Stimulated activated CD4-positive, alpha-beta T cell treated with anti-CD3 and anti-CD28 coated beads, Interleukin-1b, Interleukin-23, amount 100 ng/mL, for 48 hours (primary cell): ENCODE measurements at regions not wholly inside any gene's neighbourhood (a gene's known extent, or its start where the extent isn't known, plus 50 kb on each side); places are given as distances from the start of the nearest gene placed in this dataset.
A peak's percentile ranks its signal among the peaks of the same experiment; 100 is the strongest.
"Not testable (repeated sequence)": the region's sequence is repeated elsewhere in the genome, so short reads cannot be mapped to it uniquely, and the experiment has no call there.

Experiments
- DNase-seq: peaks from one replicate; pipeline ENCODE4 v3.0.0-alpha.2; 2020

DNA sequence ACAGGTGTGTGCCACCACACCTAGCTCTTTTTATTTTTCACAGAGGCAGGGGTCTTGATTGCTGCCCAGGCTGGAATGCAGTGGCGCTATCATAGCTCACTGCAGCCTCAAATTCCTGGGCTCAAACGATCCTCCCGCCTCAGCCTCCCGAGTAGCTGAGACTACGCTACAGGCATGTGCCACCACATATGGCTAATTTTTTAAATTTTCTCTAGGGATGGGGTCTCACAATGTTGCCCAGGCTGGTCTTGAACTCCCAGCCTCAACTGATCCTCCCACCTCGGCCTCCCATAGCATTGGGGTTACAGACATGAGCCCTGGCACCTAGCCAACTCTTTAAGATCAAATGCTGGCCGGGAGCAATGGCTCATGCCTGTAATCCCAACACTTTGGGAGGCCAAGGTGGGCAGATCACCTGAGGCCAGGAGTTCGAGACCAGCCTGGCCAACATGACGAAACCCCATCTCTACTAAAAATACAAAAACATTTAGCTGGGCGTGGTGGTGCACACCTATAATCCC is 50.6 kb upstream of the MYL10 start:
- not testable (repeated sequence) for DNase-seq

DNA sequence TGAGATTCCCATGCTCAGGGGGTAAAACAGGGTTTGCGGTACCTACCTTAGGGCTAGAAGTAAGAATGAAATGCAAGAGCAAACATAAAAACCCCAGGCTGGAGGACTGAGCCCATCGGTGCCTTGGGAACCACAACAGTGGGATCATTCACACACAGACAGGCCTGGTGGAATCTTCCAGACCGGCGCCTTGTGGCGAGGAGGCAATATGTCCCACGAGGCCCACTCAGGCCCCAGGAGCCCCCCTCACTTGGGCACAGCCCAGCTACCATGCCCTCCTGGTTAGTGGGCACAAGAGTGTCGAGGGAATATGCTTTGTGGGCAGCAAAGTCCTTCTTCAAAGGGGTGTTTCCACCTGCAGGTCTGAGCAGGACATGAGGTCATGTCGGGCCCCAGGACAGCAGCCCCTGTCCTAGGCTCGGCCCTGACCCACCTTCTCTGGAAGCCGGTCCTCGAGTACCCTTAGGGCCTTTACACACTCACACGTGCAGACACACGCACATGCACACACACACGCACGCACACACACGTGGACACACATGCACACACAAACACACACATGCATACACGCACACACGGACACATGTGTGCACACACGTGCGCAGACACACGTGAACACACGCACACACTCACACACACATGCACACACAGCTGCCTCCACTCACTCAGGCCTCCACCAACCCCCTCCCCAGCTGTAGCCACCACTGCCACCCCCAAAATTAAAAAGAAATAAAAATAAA is 51.5 kb upstream of the MYL10 start:
- no peak for DNase-seq

DNA sequence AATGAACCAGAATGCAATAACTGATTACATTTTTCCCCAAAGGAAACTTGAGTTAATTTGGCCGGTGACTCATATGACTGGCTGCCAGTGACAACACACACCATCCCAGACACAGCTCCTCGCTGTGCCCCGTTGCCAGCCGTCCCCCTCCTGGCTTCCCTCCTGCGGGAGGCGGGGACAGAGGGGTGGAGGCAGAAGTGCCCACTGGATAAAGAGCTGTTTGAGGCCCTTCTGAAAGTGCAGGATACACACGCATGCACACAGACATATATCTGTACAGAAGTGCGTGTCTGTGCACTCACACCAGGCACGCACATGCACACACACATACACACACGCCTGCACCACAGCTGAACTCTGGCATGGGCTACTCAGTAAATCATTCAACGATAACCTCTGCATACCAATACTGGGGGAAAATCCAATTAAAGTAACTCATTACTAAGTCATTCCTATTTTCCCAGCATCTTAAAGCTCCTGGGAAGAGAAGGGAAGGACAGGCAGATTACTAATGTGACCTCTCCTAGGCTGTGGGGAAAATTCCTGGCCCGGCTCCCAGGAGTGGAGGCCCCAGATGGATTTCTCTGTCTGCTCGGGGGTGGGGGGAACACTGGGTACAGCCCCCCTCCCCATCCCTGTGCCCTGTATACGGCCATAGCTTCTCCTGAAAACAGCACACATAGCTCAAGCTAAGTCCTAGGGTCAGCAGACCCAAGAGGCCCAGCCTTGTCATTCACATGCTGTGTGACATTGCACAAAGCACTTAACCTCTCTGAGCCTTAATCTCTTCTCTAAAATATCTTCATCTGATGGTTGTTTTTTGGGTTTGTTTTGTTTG is 52.3 kb upstream of the MYL10 start:
- no peak for DNase-seq

DNA sequence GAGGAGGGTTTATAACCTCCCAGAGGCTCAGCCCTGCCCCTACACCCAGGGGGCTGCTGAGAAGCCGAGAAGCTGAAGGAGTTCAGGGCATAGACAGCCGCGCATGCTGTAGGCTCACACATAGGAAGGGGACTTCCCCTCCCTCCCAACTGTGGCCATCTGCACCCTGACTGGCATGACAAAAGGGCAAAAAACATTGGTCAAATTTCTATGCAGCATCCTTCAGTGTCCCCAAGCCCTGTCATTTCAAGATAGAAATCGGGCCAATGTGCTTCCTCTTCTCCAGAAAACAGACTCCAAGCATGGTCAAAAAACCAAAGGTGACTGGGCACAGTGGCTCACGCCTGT is 55.9 kb upstream of the MYL10 start:
- no peak for DNase-seq

DNA sequence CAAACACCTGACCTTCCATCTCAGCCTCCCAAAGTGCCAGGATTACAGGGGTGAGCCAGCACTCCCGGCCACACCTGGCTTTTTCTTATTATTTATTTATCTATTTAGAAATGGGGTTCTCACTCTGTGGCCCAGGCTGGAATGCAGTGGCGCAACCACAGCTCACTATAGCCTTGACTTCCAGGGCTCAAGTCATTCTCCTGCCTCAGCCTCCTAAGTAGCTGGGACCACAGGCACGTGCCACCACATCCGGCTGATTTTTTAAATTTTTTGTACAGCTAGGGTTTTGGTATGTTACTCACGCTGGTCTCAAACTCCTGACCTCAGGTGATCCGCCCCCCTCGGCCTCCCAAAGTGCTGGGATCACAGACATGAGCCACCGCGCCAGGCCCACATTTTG is 56.9 kb upstream of the MYL10 start:
- DNase-seq: no peak

DNA sequence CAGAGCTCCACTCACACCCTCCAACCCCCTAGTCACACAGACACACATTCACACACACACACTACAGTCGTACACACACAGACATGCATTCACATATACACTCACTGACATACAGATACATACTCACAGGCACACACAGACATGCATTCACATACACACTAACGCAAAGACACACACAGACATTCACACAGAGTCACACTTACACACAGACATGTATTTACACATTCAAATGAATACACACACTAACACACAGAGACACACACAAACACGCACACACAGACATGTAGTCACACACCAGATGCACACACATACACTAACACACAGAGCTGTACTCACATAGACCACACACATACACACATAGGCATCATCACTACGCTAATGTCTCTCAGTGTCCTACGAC is 58.0 kb upstream of the MYL10 start:
- DNase-seq: no peak

DNA sequence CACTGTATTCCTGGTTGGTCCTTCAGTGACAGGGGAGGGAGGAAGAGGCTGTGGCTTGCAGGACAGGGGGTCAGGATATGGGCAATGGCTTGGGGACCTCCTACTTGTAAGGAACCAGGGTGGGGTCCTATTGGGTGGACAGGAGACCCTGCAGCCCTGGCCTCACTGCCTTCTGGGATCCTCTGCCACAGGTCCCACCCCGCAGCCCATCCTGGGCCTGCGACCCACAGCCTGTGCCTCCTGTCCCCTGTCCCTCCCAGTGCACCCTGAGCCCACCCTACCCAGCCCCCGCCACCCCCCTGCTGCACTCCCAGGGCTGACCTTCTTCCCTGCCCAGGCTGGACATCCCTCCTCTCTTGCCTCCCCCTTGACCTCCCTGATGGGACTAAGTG is 58.7 kb upstream of the MYL10 start:
- DNase-seq: no peak

DNA sequence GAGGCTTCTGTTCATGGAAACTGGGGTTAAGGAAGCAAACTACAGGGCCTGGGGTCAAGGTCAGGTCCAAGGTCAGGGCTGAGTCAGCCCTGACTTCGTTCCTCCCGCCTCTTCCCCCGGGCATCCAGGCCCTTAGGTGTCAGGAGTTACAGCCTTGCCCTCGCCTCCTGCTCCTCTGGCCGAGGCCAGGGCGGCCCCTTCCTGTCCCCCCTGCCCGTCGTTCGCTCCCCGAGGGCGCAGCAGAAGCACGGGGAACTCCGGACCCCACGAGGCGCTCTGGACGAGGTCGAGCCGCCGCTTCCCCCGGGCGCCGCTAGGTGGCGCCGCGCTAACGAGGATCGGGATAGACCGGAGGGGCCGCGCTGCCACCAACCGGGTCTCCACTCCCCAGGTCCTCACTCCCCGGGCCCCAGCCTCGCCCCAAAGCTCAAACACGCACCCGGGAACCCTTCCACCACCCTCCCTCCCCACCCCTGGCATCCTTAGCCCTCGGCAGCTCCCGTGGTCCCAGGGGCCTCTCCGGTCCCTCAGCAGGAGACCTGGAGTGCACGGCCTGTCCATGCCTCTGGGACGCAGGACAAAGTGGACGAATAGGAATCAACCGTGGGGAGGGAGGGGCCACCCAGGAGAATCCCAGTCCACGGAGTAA is 59.2 kb upstream of the MYL10 start:
- DNase-seq: peak; percentile 78

DNA sequence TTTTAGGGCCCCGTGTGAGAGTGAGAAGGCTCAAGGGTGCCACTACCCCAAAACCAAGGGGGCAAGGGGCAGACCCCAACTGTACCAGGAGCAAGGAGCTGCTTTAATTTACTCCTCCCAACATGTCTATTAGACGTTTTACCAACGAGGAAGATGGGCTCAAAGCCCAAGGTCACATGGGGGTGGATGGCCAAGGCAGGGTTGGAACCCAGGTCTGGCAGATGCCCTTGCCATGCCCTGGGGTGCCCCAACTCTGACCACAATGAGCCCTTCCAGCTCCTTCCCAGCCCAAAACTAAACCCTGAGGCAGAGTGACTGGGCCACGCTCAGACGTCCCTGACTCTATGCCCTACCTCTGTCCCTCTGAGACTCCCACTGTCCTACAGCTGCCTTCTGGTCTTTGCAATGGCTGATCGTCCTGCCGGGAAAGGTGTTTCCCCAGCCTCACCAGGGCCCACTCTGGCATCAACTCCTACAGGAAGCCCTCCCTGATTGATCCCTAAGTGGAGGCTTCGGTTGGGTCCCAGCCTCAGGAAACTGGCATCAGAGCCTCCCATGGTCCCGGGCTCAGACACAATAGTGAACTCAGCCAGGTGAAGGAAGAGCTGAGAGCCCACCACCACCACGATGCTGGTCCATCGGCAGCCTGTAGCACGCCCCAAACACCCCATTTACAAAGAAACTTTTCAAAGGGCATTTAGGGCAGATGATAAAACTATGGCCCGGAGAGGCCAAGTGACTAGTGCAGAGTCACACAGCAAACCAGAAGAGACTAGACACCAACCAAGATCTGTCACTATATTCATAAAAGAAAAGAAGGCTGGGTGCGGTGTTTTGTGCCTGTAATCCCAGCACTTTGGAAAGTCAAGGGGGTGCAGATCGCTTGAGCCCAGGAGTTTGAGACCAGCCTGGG is 60.2 kb upstream of the MYL10 start:
- DNase-seq: no peak

DNA sequence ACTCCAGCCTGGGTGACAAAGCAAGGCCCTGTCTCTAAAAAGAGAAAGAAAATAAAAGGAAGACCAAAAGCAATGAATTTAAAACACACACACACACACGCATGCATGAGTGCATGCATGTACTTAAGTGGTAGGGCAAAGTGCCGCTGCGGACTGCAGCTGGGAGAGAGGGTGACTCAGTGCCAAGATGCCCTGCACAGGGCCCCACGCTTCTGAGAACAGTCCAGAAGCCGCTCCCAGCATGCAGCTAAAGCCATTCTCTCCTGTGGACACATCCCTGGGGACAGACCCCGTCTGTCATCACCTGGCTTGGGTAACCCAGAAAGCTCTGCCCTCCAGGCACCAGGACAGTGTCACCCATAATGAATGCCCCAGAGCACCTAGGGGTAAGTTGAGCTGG is 61.0 kb upstream of the MYL10 start:
- DNase-seq: no peak

DNA sequence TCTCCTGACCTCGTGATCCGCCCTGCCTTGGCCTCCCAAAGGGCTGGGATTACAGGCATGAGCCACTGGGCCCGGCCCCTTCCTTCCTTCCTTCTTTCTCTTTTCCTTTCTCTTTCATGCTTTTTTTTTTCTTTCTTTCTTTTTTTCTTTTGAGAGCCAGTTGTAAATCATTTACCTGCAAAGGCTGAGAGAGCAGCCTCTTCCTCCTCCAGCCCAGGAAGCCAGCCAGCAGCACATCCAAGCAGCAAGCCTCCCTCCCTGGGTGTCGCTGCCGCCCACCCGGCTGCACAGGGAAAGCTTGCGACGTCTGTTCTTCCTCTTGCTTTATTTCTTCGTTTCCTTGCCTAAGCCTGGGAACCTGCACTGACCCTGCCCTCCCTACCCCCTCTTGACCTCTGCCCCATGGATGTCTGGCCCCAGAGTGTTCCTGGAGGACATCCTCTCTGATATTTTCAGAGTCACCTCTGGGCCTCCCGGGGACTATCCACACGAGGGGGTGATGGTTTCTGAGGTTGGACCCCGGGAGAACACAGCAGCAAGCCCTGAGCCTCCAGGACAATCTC is 62.8 kb upstream of the MYL10 start:
- no peak for DNase-seq

DNA sequence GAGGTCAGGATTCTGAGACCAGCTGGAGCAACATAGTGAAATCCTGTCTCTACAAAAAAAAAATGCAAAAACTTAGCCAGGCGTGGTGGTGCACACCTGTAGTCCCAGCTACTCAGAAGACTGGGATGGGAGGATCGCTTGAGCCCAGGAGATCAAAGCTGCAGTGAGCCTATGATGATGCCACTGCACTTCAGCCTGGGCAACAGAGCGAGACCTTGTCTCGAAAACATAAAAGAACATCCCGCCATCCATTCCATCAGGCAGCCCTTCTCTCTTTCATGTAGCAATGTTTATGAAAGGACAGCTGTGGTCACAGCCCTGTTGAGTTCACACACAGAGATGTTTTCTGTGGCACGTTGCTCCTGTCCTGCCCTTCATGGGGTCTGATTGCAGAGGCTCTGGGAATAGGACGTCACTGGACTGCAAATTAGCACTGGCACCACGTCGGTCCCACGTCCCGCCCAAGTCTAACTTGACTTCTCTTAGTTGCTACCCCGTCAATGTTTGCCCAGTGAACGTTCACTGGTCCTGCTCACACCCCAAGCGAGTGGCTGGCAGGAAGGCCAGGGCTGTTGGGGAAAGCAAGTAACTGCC is 64.5 kb upstream of the MYL10 start:
- DNase-seq: no peak

DNA sequence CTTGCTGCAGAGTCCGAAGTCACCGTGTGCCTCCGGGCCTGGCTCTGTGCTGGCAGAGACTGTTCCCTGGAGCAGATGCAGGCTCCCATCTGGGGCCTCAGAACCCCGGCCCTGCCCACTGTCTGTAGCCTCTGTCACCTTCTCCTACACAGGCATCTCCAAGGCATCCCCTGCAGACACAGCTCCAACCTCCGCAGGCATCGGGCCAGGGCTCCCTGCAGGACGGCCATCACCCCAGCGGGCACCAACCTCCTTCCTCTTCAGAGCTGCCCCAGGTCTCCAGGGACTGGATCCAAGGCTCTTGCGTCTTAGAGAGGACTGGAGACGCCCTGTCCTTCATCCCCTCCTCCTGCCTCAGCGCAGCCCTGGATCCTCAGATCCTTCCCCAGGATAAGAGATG is 69.9 kb upstream of the MYL10 start:
- no peak for DNase-seq

DNA sequence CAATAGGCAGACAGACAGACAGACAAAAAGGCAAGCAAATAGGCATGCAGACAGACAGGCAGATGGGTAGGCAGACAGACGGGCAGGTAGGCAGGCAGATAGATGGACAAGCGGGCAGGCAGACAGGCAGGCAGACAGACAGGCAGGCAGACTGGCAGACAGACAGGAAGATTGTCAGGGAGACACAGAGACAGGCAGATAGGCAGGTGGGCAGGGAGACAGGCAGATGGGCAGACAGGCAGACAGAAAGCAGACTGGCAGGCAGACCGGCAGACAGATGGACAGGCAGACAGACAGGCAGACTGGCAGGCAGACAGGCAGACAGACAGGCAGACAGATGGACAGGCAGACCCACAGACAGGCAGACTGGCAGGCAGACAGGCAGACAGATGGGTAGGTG is 70.3 kb upstream of the MYL10 start:
- DNase-seq: no peak

DNA sequence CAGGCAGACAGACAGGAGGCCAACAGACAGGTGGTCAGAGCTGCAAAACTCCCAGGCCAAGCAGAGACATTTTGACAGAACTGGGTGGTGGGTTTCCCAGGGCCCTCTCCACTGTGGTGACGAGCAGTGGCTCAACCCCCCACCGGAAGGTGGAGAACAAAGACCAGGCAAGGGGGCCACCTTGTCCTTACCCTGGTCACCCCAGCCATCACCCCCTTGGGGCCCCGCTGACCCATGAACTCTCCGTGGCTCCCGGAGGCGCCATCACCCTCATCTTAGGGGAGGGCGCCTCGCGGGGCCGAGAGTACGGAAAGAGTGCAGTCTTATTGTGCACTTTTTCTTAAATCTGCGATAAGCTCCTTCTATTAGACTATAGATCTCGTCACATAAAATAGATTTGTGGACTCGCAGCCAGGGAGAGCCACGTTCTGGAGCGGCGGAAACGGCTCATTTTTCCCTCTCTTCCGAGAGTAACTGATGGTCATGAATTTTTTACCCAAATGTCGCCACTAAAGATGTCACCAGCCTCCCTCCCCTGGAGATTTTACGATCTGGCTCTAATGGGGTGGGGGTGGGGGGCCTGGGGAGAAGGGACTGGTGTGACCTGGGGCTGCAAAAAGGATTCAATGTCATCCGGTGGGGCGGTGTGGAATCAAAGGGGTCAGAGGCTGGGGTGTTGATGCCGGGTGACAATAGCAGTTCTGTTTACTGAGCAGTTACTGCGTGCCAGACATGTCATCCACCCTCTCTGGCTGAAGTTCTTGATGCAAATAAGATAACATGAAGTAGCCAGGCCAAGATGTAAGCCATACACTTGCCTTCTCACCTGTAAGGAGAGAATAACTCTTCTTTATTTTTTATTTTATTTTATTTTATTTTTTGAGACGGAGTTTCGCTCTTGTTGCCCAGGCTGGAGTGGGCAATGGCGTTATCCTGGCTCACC is 71.1 kb upstream of the MYL10 start:
- DNase-seq: no peak

DNA sequence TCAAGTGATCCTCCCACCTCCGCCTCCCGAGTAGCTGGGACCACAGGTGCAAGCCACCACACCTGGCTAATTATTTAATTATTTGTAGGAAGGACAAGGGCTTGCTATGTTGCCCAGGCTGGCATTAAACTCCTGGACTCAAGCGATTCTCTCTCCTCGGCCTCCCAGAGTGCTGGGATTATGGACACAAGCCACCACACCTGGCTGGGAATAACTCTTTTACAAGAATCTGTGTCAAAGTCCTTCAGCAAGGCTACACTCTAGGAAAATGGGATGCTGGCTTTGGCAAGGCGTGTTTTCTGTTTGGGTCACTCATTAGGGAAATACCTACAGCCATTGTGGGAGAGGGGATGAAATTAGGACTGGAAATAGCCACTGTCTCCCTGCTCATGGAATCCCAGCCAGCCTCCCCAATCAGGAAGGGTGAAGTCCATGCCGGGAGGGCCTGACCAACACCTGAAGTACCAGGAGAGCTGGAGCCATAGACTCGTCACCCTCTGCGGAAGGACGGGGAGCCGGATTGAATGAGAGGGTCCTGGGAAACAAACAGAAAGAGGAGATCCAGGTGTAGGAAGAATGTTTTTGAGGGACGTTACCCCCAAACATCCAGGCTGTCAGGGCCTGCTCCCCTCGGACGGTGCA is 72.2 kb upstream of the MYL10 start:
- DNase-seq: no peak

DNA sequence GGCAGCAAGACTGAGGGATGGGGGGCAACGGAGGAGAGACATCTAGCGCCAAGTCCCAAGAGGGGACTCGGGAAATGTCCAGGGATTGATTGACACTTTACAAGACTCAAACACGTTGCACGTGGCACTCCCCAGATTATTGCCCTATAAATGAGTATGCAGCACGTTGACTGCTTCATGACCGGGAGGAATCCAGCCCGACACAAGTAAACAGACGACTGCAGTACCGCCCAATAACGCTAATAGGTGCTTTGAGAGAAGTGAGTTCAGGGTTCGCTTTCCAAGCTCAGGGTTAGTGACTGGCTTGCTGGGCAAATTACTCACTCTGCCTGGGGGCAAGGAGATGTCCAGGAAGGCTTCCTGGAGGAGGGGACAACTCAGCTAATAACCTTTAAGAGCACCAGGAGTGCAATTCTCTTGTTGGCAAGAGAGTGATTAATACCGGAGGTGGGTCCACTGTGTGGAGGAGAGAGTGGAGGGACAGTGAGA is 73.3 kb upstream of the MYL10 start:
- no peak for DNase-seq

DNA sequence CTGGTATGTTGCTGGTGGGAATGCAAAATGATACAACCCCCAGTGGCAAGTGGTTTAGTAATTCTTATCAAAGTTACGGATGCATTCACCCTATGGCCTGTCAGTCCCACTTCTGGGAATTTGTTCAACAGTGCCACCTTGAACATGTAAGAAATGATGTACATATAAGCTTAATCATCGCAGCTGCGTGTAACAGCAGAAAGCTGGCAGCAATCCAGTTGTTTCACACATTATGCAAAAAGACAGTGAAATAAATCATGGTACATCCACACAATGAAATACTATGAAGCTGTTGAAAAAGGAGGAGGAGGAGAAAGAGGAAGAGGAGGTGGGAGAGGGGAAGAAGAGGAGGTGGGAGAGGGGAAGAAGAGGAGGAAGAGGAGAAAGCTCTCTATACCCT is 76.2 kb upstream of the MYL10 start:
- no peak for DNase-seq

DNA sequence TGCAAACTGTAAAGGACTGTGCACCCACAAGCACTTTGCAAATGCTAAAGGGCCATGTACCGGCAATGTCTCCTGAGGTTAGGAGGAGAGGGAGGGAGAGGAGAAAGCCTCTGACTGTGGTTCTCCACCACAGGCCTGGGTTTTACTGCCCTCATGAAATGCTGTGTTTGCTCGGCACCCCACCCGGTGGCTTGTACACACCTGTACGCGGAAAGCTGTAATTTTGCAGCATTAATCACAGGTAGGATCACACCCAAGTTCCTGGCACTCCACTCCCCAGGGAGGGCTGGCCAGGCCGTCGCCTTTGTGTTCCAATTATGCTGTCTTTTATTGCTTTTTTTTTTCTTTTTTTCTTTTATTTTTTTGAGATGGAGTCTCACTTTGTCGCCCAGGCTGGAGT is 78.5 kb upstream of the MYL10 start:
- no peak for DNase-seq

DNA sequence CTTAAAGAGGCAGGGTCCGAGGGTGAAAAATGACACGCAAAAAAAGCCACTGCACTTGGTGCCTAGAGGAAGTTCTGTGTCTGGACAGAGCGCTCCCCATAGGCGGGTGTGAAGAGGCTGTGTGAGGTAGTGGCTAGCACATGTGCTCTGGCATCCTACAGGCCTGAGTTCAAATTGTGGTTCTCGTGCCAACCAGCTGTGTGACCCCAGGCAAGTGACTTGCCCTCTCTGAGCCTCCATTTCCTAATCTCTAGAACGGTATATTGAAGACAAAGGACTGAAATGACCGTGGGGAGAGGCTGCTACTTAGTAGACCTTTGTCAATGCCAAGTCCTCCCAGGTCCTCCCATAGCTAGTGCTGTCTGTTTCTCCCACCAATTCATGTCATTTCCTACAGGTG is 79.1 kb upstream of the MYL10 start:
- no peak for DNase-seq
